ENCODE measurements at regions not wholly inside any gene's neighbourhood (a gene's known extent, or its start where the extent isn't known, plus 50 kb on each side); places are given as distances from the start of the nearest gene placed in this dataset.

- TF ChIP-seq CTCF (IDR thresholded peaks at IDR 0.05; ENCODE audit: insufficient read depth, low read length) (no peak), POLR2AphosphoS5 (IDR thresholded peaks at IDR 0.05; ENCODE audit: low read depth) (no peak), REST (IDR thresholded peaks at IDR 0.05; ENCODE audit: insufficient replicate concordance, low read depth) (no peak), GABPA (IDR thresholded peaks at IDR 0.05; ENCODE audit: low read depth) (no peak), SPI1 (IDR thresholded peaks at IDR 0.05; ENCODE audit: borderline replicate concordance, low read depth) (no peak)
Observed at GRCh38 chr5:82417776-82418607, 139.8 kb upstream of the RPS23 start.

All from HL-60 (cell line).